H9 (cell line): ENCODE measurements at regions not wholly inside any gene's neighbourhood (a gene's known extent, or its start where the extent isn't known, plus 50 kb on each side); places are given as distances from the start of the nearest gene placed in this dataset.

Experiments used
- DNase-seq: peaks from one replicate; pipeline ENCODE4 v3.0.0-alpha.2; 2017
- H2AFZ ChIP-seq: one replicate; pipeline ENCODE4 v1.6.1; 2013; ENCODE audit warnings: mild to moderate bottlenecking, low read length, control low read depth, moderate library complexity
- H2AK5ac ChIP-seq: 2 replicates; pipeline ENCODE4 v1.6.1; 2013; ENCODE audit warnings: low read length, control low read depth, mixed read lengths; ENCODE audit not compliant: insufficient read length
- H2BK120ac ChIP-seq: one replicate; pipeline ENCODE4 v1.6.1; 2013; ENCODE audit warnings: low read depth, mild to moderate bottlenecking, low read length, control low read depth, inconsistent platforms; ENCODE audit not compliant: poor library complexity, severe bottlenecking
- H2BK12ac ChIP-seq: 2 replicates; pipeline ENCODE4 v1.6.1; 2013; ENCODE audit warnings: low read length, control low read depth, mixed read lengths, low read depth; ENCODE audit not compliant: insufficient read length
- H2BK15ac ChIP-seq: 2 replicates; pipeline ENCODE4 v1.6.1; 2013; ENCODE audit warnings: low read depth, low read length, control low read depth
- H2BK20ac ChIP-seq: one replicate; pipeline ENCODE4 v1.6.1; 2013; ENCODE audit warnings: low read depth, mild to moderate bottlenecking, low read length, control low read depth, inconsistent platforms; ENCODE audit not compliant: poor library complexity, severe bottlenecking
- H2BK5ac ChIP-seq: 2 replicates; pipeline ENCODE4 v1.6.1; 2013; ENCODE audit warnings: low read length, control low read depth, mixed read lengths; ENCODE audit not compliant: insufficient read length
- H3K14ac ChIP-seq: 2 replicates; pipeline ENCODE4 v1.6.1; 2013; ENCODE audit warnings: low read length, control low read depth; ENCODE audit not compliant: insufficient read depth
- H3K18ac ChIP-seq: 2 replicates; pipeline ENCODE4 v1.6.1; 2013; ENCODE audit warnings: low read depth, mild to moderate bottlenecking, mixed read lengths, low read length, control low read depth; ENCODE audit not compliant: insufficient read length
- H3K23ac ChIP-seq: 2 replicates; pipeline ENCODE4 v1.6.1; 2013; ENCODE audit warnings: low read length, control low read depth, mixed read lengths, low read depth; ENCODE audit not compliant: insufficient read length
- H3K23me2 ChIP-seq: 2 replicates; pipeline ENCODE4 v1.6.1; 2013; ENCODE audit warnings: low read depth, mild to moderate bottlenecking, mixed read lengths, low read length, control low read depth; ENCODE audit not compliant: insufficient read length, poor library complexity, severe bottlenecking
- H3K27ac ChIP-seq: 2 replicates; pipeline ENCODE4 v1.5.1; 2013; ENCODE audit warnings: low read length, control low read depth, mixed read lengths, low read depth; ENCODE audit not compliant: insufficient read length
- H3K27me3 ChIP-seq: 2 replicates; pipeline ENCODE4 v1.6.1; 2013; ENCODE audit warnings: low read length, control low read depth, inconsistent platforms; ENCODE audit not compliant: insufficient read depth
- H3K4ac ChIP-seq: 2 replicates; pipeline ENCODE4 v1.6.1; 2013; ENCODE audit warnings: low read depth, mild to moderate bottlenecking, control low read depth, inconsistent platforms, low read length, moderate library complexity
- H3K4me1 ChIP-seq: 2 replicates; pipeline ENCODE4 v1.6.1; 2013; ENCODE audit warnings: low read length, control low read depth, inconsistent platforms; ENCODE audit not compliant: insufficient read depth
- H3K4me2 ChIP-seq: 2 replicates; pipeline ENCODE4 v1.6.1; 2013; ENCODE audit warnings: low read length, control low read depth, mixed read lengths; ENCODE audit not compliant: insufficient read length, insufficient read depth
- H3K56ac ChIP-seq: 2 replicates; pipeline ENCODE4 v1.6.1; 2013; ENCODE audit warnings: low read depth, mild to moderate bottlenecking, mixed read lengths, low read length, control low read depth; ENCODE audit not compliant: insufficient read length
- H3K79me1 ChIP-seq: 2 replicates; pipeline ENCODE4 v1.6.1; 2013; ENCODE audit warnings: low read depth, mild to moderate bottlenecking, moderate library complexity, low read length, control low read depth, inconsistent platforms; ENCODE audit not compliant: insufficient read depth, poor library complexity, severe bottlenecking
- H3K79me2 ChIP-seq: 2 replicates; pipeline ENCODE4 v1.6.1; 2013; ENCODE audit warnings: low read length, control low read depth, inconsistent platforms; ENCODE audit not compliant: insufficient read depth
- H3K9ac ChIP-seq: 2 replicates; pipeline ENCODE4 v1.6.1; 2013; ENCODE audit warnings: low read length, control low read depth, mixed read lengths; ENCODE audit not compliant: insufficient read length; ENCODE audit errors: extremely low read depth
- H3K9me3 ChIP-seq: one replicate; pipeline ENCODE4 v1.6.1; 2013; ENCODE audit warnings: low read depth, low read length, inconsistent platforms; ENCODE audit not compliant: control insufficient read depth
- H3T11ph ChIP-seq: one replicate; pipeline ENCODE4 v1.6.1; 2013; ENCODE audit warnings: mild to moderate bottlenecking, low read length, control low read depth, inconsistent platforms
- H4K20me1 ChIP-seq: one replicate; pipeline ENCODE4 v1.6.1; 2013; ENCODE audit not compliant: control insufficient read depth, insufficient read length, insufficient read depth
- H4K5ac ChIP-seq: 2 replicates; pipeline ENCODE4 v1.6.1; 2013; ENCODE audit warnings: low read depth, mild to moderate bottlenecking, mixed read lengths, low read length, control low read depth; ENCODE audit not compliant: insufficient read length
- H4K8ac ChIP-seq: replicated peaks from 2 replicates; pipeline ENCODE4 v1.6.1; 2013; ENCODE audit warnings: low read length, control low read depth, mixed read lengths, low read depth; ENCODE audit not compliant: insufficient read length
- H4K91ac ChIP-seq: 2 replicates; pipeline ENCODE4 v1.6.1; 2013; ENCODE audit warnings: low read depth, mild to moderate bottlenecking, moderate library complexity, mixed read lengths, low read length, control low read depth; ENCODE audit not compliant: insufficient read length
- H3K27ac Mint-ChIP-seq, 3 experiments: 2 replicates in 2 of 3; 3 replicates in 1 of 3; pipeline ENCODE4 v1.8.0; 2020 to 2021; ENCODE audit warnings: mixed read lengths in 3 of 3, mild to moderate bottlenecking in 1 of 3, moderate library complexity in 1 of 3
- H3K27me3 Mint-ChIP-seq: 2 replicates; pipeline ENCODE4 v1.8.0; 2021; ENCODE audit warnings: low read depth, mild to moderate bottlenecking, moderate library complexity, mixed read lengths
- H3K36me3 Mint-ChIP-seq, 3 experiments: 2 replicates in 2 of 3; 3 replicates in 1 of 3; pipeline ENCODE4 v1.8.0; 2020 to 2021; ENCODE audit warnings: low read depth in 3 of 3, mixed read lengths in 3 of 3; ENCODE audit not compliant: insufficient read depth in 1 of 3
- H3K4me1 Mint-ChIP-seq, 2 experiments: 2 replicates each; pipeline ENCODE4 v1.8.0; 2020; ENCODE audit warnings: mixed read lengths in 2 of 2
- H3K4me3 Mint-ChIP-seq, 2 experiments: 2 replicates in 1 of 2; 3 replicates in 1 of 2; pipeline ENCODE4 v1.8.0; 2020 to 2021; ENCODE audit warnings: mild to moderate bottlenecking in 2 of 2, mixed read lengths in 2 of 2, moderate library complexity in 1 of 2
- H3K9me3 Mint-ChIP-seq, 2 experiments: 2 replicates in 1 of 2; 3 replicates in 1 of 2; pipeline ENCODE4 v1.8.0; 2020; ENCODE audit warnings: mild to moderate bottlenecking in 2 of 2, mixed read lengths in 2 of 2, moderate library complexity in 1 of 2
- CTCF ChIP-seq: fragments of 200-600 bp; sonication (generic); conservative IDR thresholded peaks from 3 replicates; pipeline ENCODE4 v1.8.0; 2021; ENCODE audit warnings: antibody characterized with exemption, mild to moderate bottlenecking
- WGBS: extraction: QIAGEN DNeasy Blood & Tissue Kit; methylation state at CpG from one replicate; pipeline ENCODE4 v1.1.7; 2013; ENCODE audit warnings: missing lambda C conversion rate, low lambda C conversion rate, mixed read lengths; ENCODE audit not compliant: insufficient read length; ENCODE audit errors: extremely low coverage; 5-methylcytosine and 5-hydroxymethylcytosine counted together

- Mint-ChIP-seq H3K27ac (no peak overlapping the region), H3K9me3 (no peaks in the 10 kb centered on the region), H3K4me3 (no peak overlapping the region), H3K27me3 (peaks cover 31% of the 10 kb centered on the region), H3K4me1 (peaks cover 2 to 7% of the 10 kb centered on the region in 2 experiments; a peak in 3 of 4 replicates), H3K36me3 (no peaks in the 10 kb centered on the region; a peak in 1 of 7 replicates)
- no peak overlapping the region for H2BK15ac ChIP-seq
- H3K27me3 ChIP-seq, result no peaks in the 10 kb centered on the region
- H2AFZ ChIP-seq, result no peak overlapping the region
- H3K79me2 ChIP-seq, result no peaks in the 10 kb centered on the region
- WGBS, result no CpG with 5 or more reads among the region's 7 CpGs
- no peak overlapping the region for H3K27ac ChIP-seq
- no peaks in the 10 kb centered on the region for H4K20me1 ChIP-seq
- no peak overlapping the region for H3K23ac ChIP-seq
- H3K4ac ChIP-seq, result no peak overlapping the region
- H2BK12ac ChIP-seq, result no peak overlapping the region
- DNase-seq, result no peak
- TF ChIP-seq CTCF, result no peak
- no peak overlapping the region for H2BK120ac ChIP-seq
- H2AK5ac ChIP-seq, result no peak overlapping the region
- H3K14ac ChIP-seq, result no peak overlapping the region
- no peak overlapping the region for H3K56ac ChIP-seq
- H3K4me1 ChIP-seq, result no peaks in the 10 kb centered on the region
- H3K23me2 ChIP-seq, result no peaks in the 10 kb centered on the region
- H4K5ac ChIP-seq, result no peak overlapping the region
- no peaks in the 10 kb centered on the region for H3K79me1 ChIP-seq
- H3K4me2 ChIP-seq, result no peak overlapping the region
- H4K8ac ChIP-seq, result no peak overlapping the region
- no peaks in the 10 kb centered on the region for H3K9me3 ChIP-seq
- no peak overlapping the region for H2BK5ac ChIP-seq
- H2BK20ac ChIP-seq, result no peak overlapping the region
- no peak overlapping the region for H3T11ph ChIP-seq
- H3K18ac ChIP-seq, result no peak overlapping the region
- H3K9ac ChIP-seq, result no peak overlapping the region
- H4K91ac ChIP-seq, result no peak overlapping the region
Observed at GRCh38 chr10:70981171-70981836, 92.9 kb upstream of the PCBD1 start.
